HG02884 (cell line): ENCODE measurements at regions not wholly inside any gene's neighbourhood (a gene's known extent, or its start where the extent isn't known, plus 50 kb on each side); places are given as distances from the start of the nearest gene placed in this dataset.

Source experiments
- ATAC-seq: cut with Tn5 transposase; IDR thresholded peaks from one replicate; pipeline ENCODE4 v1.9.1; 2021; ENCODE audit warnings: mild to moderate bottlenecking, moderate library complexity; ENCODE audit not compliant: unreplicated experiment

- ATAC-seq: no peak
Measured at GRCh38 chrX:69306063-69306404, 140.8 kb upstream of the PJA1 start.

- no peak for ATAC-seq
Measured at GRCh38 chrX:69305333-69306062, 140.2 kb upstream of the PJA1 start.

GRCh38 chrX:69303231-69303630 is 138.0 kb upstream of the PJA1 start:
- ATAC-seq: no peak

- ATAC-seq: no peak
Measured at GRCh38 chrX:69299951-69300714, 134.9 kb upstream of the PJA1 start.

- ATAC-seq: no peak
Measured at GRCh38 chrX:69299285-69299684, 134.0 kb upstream of the PJA1 start.

GRCh38 chrX:69298466-69299140 is 133.3 kb upstream of the PJA1 start:
- no peak for ATAC-seq

GRCh38 chrX:69297506-69297905 is 132.3 kb upstream of the PJA1 start:
- no peak for ATAC-seq

- ATAC-seq: no peak
Measured at GRCh38 chrX:69293776-69294601, 128.7 kb upstream of the PJA1 start.

GRCh38 chrX:69291116-69291515 is 125.9 kb upstream of the PJA1 start:
- no peak for ATAC-seq

- ATAC-seq: no peak
Measured at GRCh38 chrX:69290292-69290691, 125.0 kb upstream of the PJA1 start.

- no peak for ATAC-seq
Measured at GRCh38 chrX:69289793-69290123, 124.5 kb upstream of the PJA1 start.

GRCh38 chrX:69289046-69289792 is 124.0 kb upstream of the PJA1 start:
- ATAC-seq: no peak

- no peak for ATAC-seq
Measured at GRCh38 chrX:69287095-69287494, 121.8 kb upstream of the PJA1 start.

- ATAC-seq: no peak
Measured at GRCh38 chrX:69286565-69286906, 121.3 kb upstream of the PJA1 start.

GRCh38 chrX:69285881-69286564 is 120.8 kb upstream of the PJA1 start:
- ATAC-seq: peak; percentile 59

- no peak for ATAC-seq
Measured at GRCh38 chrX:69285401-69285877, 120.2 kb upstream of the PJA1 start.

GRCh38 chrX:69284491-69284890 is 119.2 kb upstream of the PJA1 start:
- ATAC-seq: no peak

- no peak for ATAC-seq
Measured at GRCh38 chrX:69282893-69283690, 117.8 kb upstream of the PJA1 start.

GRCh38 chrX:69280933-69281332 is 115.7 kb upstream of the PJA1 start:
- no peak for ATAC-seq
